Trophoblast cell (in vitro differentiated cells and primary cell): ENCODE measurements at regions not wholly inside any gene's neighbourhood (a gene's known extent, or its start where the extent isn't known, plus 50 kb on each side); places are given as distances from the start of the nearest gene placed in this dataset.

Source experiments
- DNase-seq, 2 donors: peaks; one replicate each; pipeline ENCODE4 v3.0.0-alpha.2; 2016
- H2AFZ ChIP-seq: 2 replicates; pipeline ENCODE4 v1.6.1; 2013; ENCODE audit warnings: low read length, moderate library complexity, mild to moderate bottlenecking; ENCODE audit not compliant: insufficient read depth, poor library complexity
- H2AK5ac ChIP-seq: 2 replicates; pipeline ENCODE4 v1.6.1; 2013; ENCODE audit warnings: mild to moderate bottlenecking, low read length
- H2BK120ac ChIP-seq: 2 replicates; pipeline ENCODE4 v1.6.1; 2013; ENCODE audit warnings: low read length, mild to moderate bottlenecking, moderate library complexity; ENCODE audit not compliant: insufficient read depth, poor library complexity
- H2BK12ac ChIP-seq: 2 replicates; pipeline ENCODE4 v1.6.1; 2013; ENCODE audit warnings: mild to moderate bottlenecking, low read length, moderate library complexity
- H2BK5ac ChIP-seq: 2 replicates; pipeline ENCODE4 v1.6.1; 2013; ENCODE audit warnings: low read length, low read depth, moderate library complexity, mild to moderate bottlenecking; ENCODE audit not compliant: poor library complexity
- H3K14ac ChIP-seq: 2 replicates; pipeline ENCODE4 v1.6.1; 2013; ENCODE audit warnings: mild to moderate bottlenecking, low read length
- H3K18ac ChIP-seq: 2 replicates; pipeline ENCODE4 v1.6.1; 2013; ENCODE audit warnings: mild to moderate bottlenecking, low read length
- H3K23ac ChIP-seq: 2 replicates; pipeline ENCODE4 v1.6.1; 2013; ENCODE audit warnings: low read length
- H3K27ac ChIP-seq: 2 replicates; pipeline ENCODE4 v1.5.1; 2013; ENCODE audit warnings: low read depth, mild to moderate bottlenecking, inconsistent platforms, low read length, moderate library complexity
- H3K27me3 ChIP-seq: 2 replicates; pipeline ENCODE4 v1.6.1; 2013; ENCODE audit warnings: inconsistent platforms, mild to moderate bottlenecking, low read length, moderate library complexity; ENCODE audit not compliant: insufficient read depth
- H3K36me3 ChIP-seq, 2 experiments: 1 replicate in 1 of 2; 2 replicates in 1 of 2; pipeline ENCODE4 v1.6.1; 2013; ENCODE audit warnings: low read length in 2 of 2, mild to moderate bottlenecking in 2 of 2, moderate library complexity in 1 of 2; ENCODE audit not compliant: insufficient read depth in 2 of 2, control insufficient read depth in 1 of 2
- H3K4ac ChIP-seq: 2 replicates; pipeline ENCODE4 v1.6.1; 2013; ENCODE audit warnings: low read depth, mild to moderate bottlenecking, low read length, moderate library complexity
- H3K4me1 ChIP-seq, 2 experiments: 1 replicate in 1 of 2; 2 replicates in 1 of 2; pipeline ENCODE4 v1.6.1; 2013; ENCODE audit warnings: low read length in 2 of 2, mild to moderate bottlenecking in 2 of 2, moderate library complexity in 1 of 2; ENCODE audit not compliant: insufficient read depth in 2 of 2, control insufficient read depth in 1 of 2
- H3K4me2 ChIP-seq: 2 replicates; pipeline ENCODE4 v1.6.1; 2013; ENCODE audit warnings: inconsistent platforms, mild to moderate bottlenecking, low read length, moderate library complexity
- H3K4me3 ChIP-seq: 2 replicates; pipeline ENCODE4 v1.5.1; 2013; ENCODE audit warnings: mild to moderate bottlenecking, low read depth, low read length, inconsistent platforms
- H3K79me1 ChIP-seq: one replicate; pipeline ENCODE4 v1.6.1; 2013; ENCODE audit warnings: low read length
- H3K79me2 ChIP-seq: 2 replicates; pipeline ENCODE4 v1.6.1; 2013; ENCODE audit warnings: low read length, mild to moderate bottlenecking; ENCODE audit not compliant: control insufficient read depth, insufficient read depth, poor library complexity
- H3K9ac ChIP-seq: 2 replicates; pipeline ENCODE4 v1.6.1; 2013; ENCODE audit warnings: mild to moderate bottlenecking, low read length
- H3K9me3 ChIP-seq: 2 replicates; pipeline ENCODE4 v1.6.1; 2013; ENCODE audit warnings: low read depth, mild to moderate bottlenecking, control low read depth, inconsistent platforms, low read length; ENCODE audit not compliant: insufficient read depth
- H4K12ac ChIP-seq: 2 replicates; pipeline ENCODE4 v1.6.1; 2013; ENCODE audit warnings: low read depth, mild to moderate bottlenecking, low read length, moderate library complexity
- H4K8ac ChIP-seq: 2 replicates; pipeline ENCODE4 v1.6.1; 2013; ENCODE audit warnings: low read depth, mild to moderate bottlenecking, low read length, moderate library complexity
- H4K91ac ChIP-seq: one replicate; pipeline ENCODE4 v1.6.1; 2013; ENCODE audit warnings: low read depth, mild to moderate bottlenecking, low read length, moderate library complexity
- WGBS: extraction: QIAGEN DNeasy Blood & Tissue Kit; methylation state at CpG from one replicate; pipeline ENCODE4 v1.1.7; 2013; ENCODE audit warnings: missing lambda C conversion rate; ENCODE audit not compliant: insufficient read length, insufficient coverage; ENCODE audit errors: extremely low coverage; 5-methylcytosine and 5-hydroxymethylcytosine counted together

GRCh38 chr7:41108821-41109220 lies 594.1 kb downstream of the INHBA start:
- H4K91ac ChIP-seq, result no peak overlapping the region
- H3K14ac ChIP-seq, result no peak overlapping the region
- no peaks in the 10 kb centered on the region for H3K79me2 ChIP-seq
- H2BK12ac ChIP-seq, result no peak overlapping the region
- H2BK120ac ChIP-seq, result no peak overlapping the region
- no peak overlapping the region for H3K9ac ChIP-seq
- H3K79me1 ChIP-seq, result peaks cover 29% of the 10 kb centered on the region
- no peak overlapping the region for H3K23ac ChIP-seq
- H3K18ac ChIP-seq, result no peak overlapping the region
- H3K4ac ChIP-seq, result no peak overlapping the region
- H3K4me2 ChIP-seq, result no peak overlapping the region
- DNase-seq, result peak in 1 of 2 donors; percentile 67
- H4K8ac ChIP-seq, result no peak overlapping the region
- no peak overlapping the region for H2AFZ ChIP-seq
- H3K4me3 ChIP-seq, result no peak overlapping the region
- H3K36me3 ChIP-seq, result no peaks in the 10 kb centered on the region
- H3K27ac ChIP-seq, result no peak overlapping the region
- no peak overlapping the region for H2AK5ac ChIP-seq
- no peaks in the 10 kb centered on the region for H3K9me3 ChIP-seq
- peaks cover 7 to 12% of the 10 kb centered on the region in 2 experiments for H3K4me1 ChIP-seq
- no peak overlapping the region for H4K12ac ChIP-seq
- H2BK5ac ChIP-seq, result no peak overlapping the region
- no peaks in the 10 kb centered on the region for H3K27me3 ChIP-seq

- Histone ChIP-seq H2BK120ac (peak overlapping the region; percentile 97), H3K79me1 (peaks cover 26% of the 10 kb centered on the region), H4K91ac (peak overlapping the region; percentile 91), H4K8ac (peak overlapping the region; percentile 85), H2BK12ac (peak overlapping the region; percentile 88), H3K36me3 (no peaks in the 10 kb centered on the region), H3K27ac (peak overlapping the region; percentile 91), H2AFZ (no peak overlapping the region), H3K4ac (peak overlapping the region; percentile 85), H3K18ac (no peak overlapping the region), H4K12ac (peak overlapping the region; percentile 38), H3K14ac (peak overlapping the region; percentile 54), H3K4me2 (no peak overlapping the region), H3K9me3 (no peaks in the 10 kb centered on the region), H3K23ac (no peak overlapping the region), H3K79me2 (no peaks in the 10 kb centered on the region), H3K27me3 (no peaks in the 10 kb centered on the region), H3K9ac (no peak overlapping the region), H3K4me3 (no peak overlapping the region), H2BK5ac (peak overlapping the region; percentile 74), H3K4me1 (peaks cover 7 to 12% of the 10 kb centered on the region in 2 experiments), H2AK5ac (peak overlapping the region; percentile 92)
- no CpG with 5 or more reads among the region's 6 CpGs for WGBS
- peak; percentile 65 to 85 for DNase-seq
Measured at GRCh38 chr7:41107938-41108448, 594.9 kb downstream of the INHBA start.

GRCh38 chr7:41107330-41107937 lies 595.5 kb downstream of the INHBA start:
- Histone ChIP-seq H3K4me2 (no peak overlapping the region), H2AFZ (no peak overlapping the region), H3K23ac (no peak overlapping the region), H3K36me3 (no peaks in the 10 kb centered on the region), H2AK5ac (peak overlapping the region; percentile 53), H3K9me3 (no peaks in the 10 kb centered on the region), H2BK120ac (peak overlapping the region; percentile 97), H3K4me3 (no peak overlapping the region), H3K4me1 (peaks cover 7 to 12% of the 10 kb centered on the region in 2 experiments), H3K4ac (peak overlapping the region; percentile 60), H3K79me1 (peaks cover 24% of the 10 kb centered on the region), H3K18ac (peak overlapping the region; percentile 69), H3K79me2 (no peaks in the 10 kb centered on the region), H3K27me3 (no peaks in the 10 kb centered on the region), H2BK5ac (peak overlapping the region; percentile 86), H3K14ac (peak overlapping the region; percentile 61), H4K8ac (peak overlapping the region; percentile 79), H4K12ac (no peak overlapping the region), H3K9ac (no peak overlapping the region), H4K91ac (peak overlapping the region; percentile 92), H3K27ac (peak overlapping the region; percentile 96), H2BK12ac (peak overlapping the region; percentile 94)
- DNase-seq, result peak; percentile 95 to 97
- WGBS, result no CpG with 5 or more reads among the region's 8 CpGs

- H3K4me2 ChIP-seq, result no peak overlapping the region
- H2BK5ac ChIP-seq, result no peak overlapping the region
- H3K4ac ChIP-seq, result no peak overlapping the region
- WGBS, result no CpG with 5 or more reads among the region's 1 CpG
- no peak overlapping the region for H2BK120ac ChIP-seq
- H3K9me3 ChIP-seq, result no peaks in the 10 kb centered on the region
- H3K79me1 ChIP-seq, result peaks cover 24% of the 10 kb centered on the region
- H2BK12ac ChIP-seq, result no peak overlapping the region
- no peak overlapping the region for H3K9ac ChIP-seq
- no peak overlapping the region for H3K23ac ChIP-seq
- H2AK5ac ChIP-seq, result no peak overlapping the region
- peaks cover 7 to 12% of the 10 kb centered on the region in 2 experiments for H3K4me1 ChIP-seq
- no peak overlapping the region for H3K27ac ChIP-seq
- H3K18ac ChIP-seq, result no peak overlapping the region
- H4K12ac ChIP-seq, result no peak overlapping the region
- H4K91ac ChIP-seq, result no peak overlapping the region
- H3K27me3 ChIP-seq, result no peaks in the 10 kb centered on the region
- DNase-seq, result no peak
- no peak overlapping the region for H4K8ac ChIP-seq
- no peak overlapping the region for H2AFZ ChIP-seq
- H3K36me3 ChIP-seq, result no peaks in the 10 kb centered on the region
- no peak overlapping the region for H3K4me3 ChIP-seq
- H3K79me2 ChIP-seq, result no peaks in the 10 kb centered on the region
- no peak overlapping the region for H3K14ac ChIP-seq
Measured at GRCh38 chr7:41104631-41105030, 598.3 kb downstream of the INHBA start.
